Uterus (tissue), 3 donors: ENCODE measurements at regions not wholly inside any gene's neighbourhood (a gene's known extent, or its start where the extent isn't known, plus 50 kb on each side); places are given as distances from the start of the nearest gene placed in this dataset.

Experiments
- DNase-seq, 2 donors: peaks; one replicate each; pipeline ENCODE4 v3.0.0-alpha.2; 2019 to 2020
- H3K27ac ChIP-seq, 2 donors: fragments of 200-600 bp; sonication (generic); 1 replicate in 1 of 2; 2 replicates in 1 of 2; pipeline ENCODE4 v1.5.1; 2016 to 2018
- H3K27me3 ChIP-seq, 2 donors: fragments of 200-600 bp; sonication (generic); one replicate each; pipeline ENCODE4 v1.5.1; 2018 to 2019; ENCODE audit warnings: control low read depth in 1 of 2
- H3K36me3 ChIP-seq, 2 donors: fragments of 200-600 bp; sonication (generic); one replicate each; pipeline ENCODE4 v1.5.1; 2019; ENCODE audit warnings: control low read depth in 1 of 2
- H3K4me1 ChIP-seq, 2 donors: fragments of 200-600 bp; sonication (generic); one replicate each; pipeline ENCODE4 v1.5.1; 2018 to 2019; ENCODE audit warnings: control low read depth in 1 of 2
- H3K4me3 ChIP-seq, 2 donors: fragments of 200-600 bp; sonication (generic); 1 replicate in 1 of 2; 2 replicates in 1 of 2; pipeline ENCODE4 v1.5.1; 2018 to 2019; ENCODE audit warnings: mild to moderate bottlenecking in 1 of 2
- H3K9me3 ChIP-seq, 2 donors: fragments of 200-600 bp; sonication (generic); one replicate each; pipeline ENCODE4 v1.5.1; 2019; ENCODE audit warnings: control low read depth in 1 of 2
- CTCF ChIP-seq, 4 experiments: fragments of 200-600 bp in 2 of 4; fragments of 450-650 bp in 2 of 4; sonication (generic) in 2 of 4; IDR thresholded peaks; one replicate each; pipeline ENCODE4 v1.5.1; 2016 to 2019; ENCODE audit warnings: antibody characterized with exemption in 4 of 4, mild to moderate bottlenecking in 2 of 4, moderate library complexity in 1 of 4
- POLR2A ChIP-seq, 2 donors: fragments of 450-650 bp; IDR thresholded peaks; one replicate each; pipeline ENCODE4 v1.6.1; 2016; ENCODE audit warnings: antibody characterized with exemption in 2 of 2, mild to moderate bottlenecking in 1 of 2, moderate library complexity in 1 of 2
- intact Hi-C: fragments of 100-400 bp; cut with DNase I; formaldehyde crosslinking; loops from one replicate; pipeline ENCODE4 v1.15.1; 2023; ENCODE audit warnings: low total_unique reads
- donor health status: DM: yes; HTN: yes; CAD: no.

GRCh38 chr13:90766386-90766902, 581.0 kb upstream of the MIR17HG start:
- Histone ChIP-seq H3K4me1 (no peaks in the 10 kb centered on the region), H3K9me3 (no peaks in the 10 kb centered on the region), H3K27me3 (no peaks in the 10 kb centered on the region), H3K36me3 (no peaks in the 10 kb centered on the region), H3K27ac (no peak overlapping the region), H3K4me3 (no peak overlapping the region)
- intact Hi-C loops, result no loop called here
- DNase-seq, result no peak
- no peak for TF ChIP-seq POLR2A (IDR thresholded peaks at IDR 0.05)

GRCh38 chr13:90768116-90768515, 579.4 kb upstream of the MIR17HG start:
- DNase-seq, result no peak
- Histone ChIP-seq H3K27me3 (no peaks in the 10 kb centered on the region), H3K4me3 (no peak overlapping the region), H3K27ac (no peak overlapping the region), H3K9me3 (no peaks in the 10 kb centered on the region), H3K4me1 (no peaks in the 10 kb centered on the region), H3K36me3 (no peaks in the 10 kb centered on the region)
- intact Hi-C loops, result no loop called here
- TF ChIP-seq CTCF (IDR thresholded peaks at IDR 0.05) (no peak), POLR2A (IDR thresholded peaks at IDR 0.05) (no peak)

- H3K27ac ChIP-seq, result no peak overlapping the region
- no peak for DNase-seq
- intact Hi-C loops, result no loop called here
- TF ChIP-seq CTCF (IDR thresholded peaks at IDR 0.05), result no peak
- H3K36me3 ChIP-seq, result no peaks in the 10 kb centered on the region
- no peaks in the 10 kb centered on the region for H3K9me3 ChIP-seq
- no peaks in the 10 kb centered on the region for H3K4me1 ChIP-seq
- no peaks in the 10 kb centered on the region for H3K27me3 ChIP-seq
- H3K4me3 ChIP-seq, result no peak overlapping the region
Measured at GRCh38 chr13:90769387-90769786, 578.1 kb upstream of the MIR17HG start.

- no peak overlapping the region for H3K27ac ChIP-seq
- H3K9me3 ChIP-seq, result no peaks in the 10 kb centered on the region
- TF ChIP-seq CTCF (IDR thresholded peaks at IDR 0.05) (no peak), POLR2A (IDR thresholded peaks at IDR 0.05) (no peak)
- H3K27me3 ChIP-seq, result no peaks in the 10 kb centered on the region
- intact Hi-C loops, result no loop called here
- no peaks in the 10 kb centered on the region for H3K4me1 ChIP-seq
- no peaks in the 10 kb centered on the region for H3K36me3 ChIP-seq
- DNase-seq, result no peak
- H3K4me3 ChIP-seq, result no peak overlapping the region
Measured at GRCh38 chr13:90770334-90770733, 577.2 kb upstream of the MIR17HG start.

- H3K4me3 ChIP-seq, result no peak overlapping the region
- intact Hi-C loops, result no loop called here
- H3K9me3 ChIP-seq, result no peaks in the 10 kb centered on the region
- H3K4me1 ChIP-seq, result no peaks in the 10 kb centered on the region
- DNase-seq, result no peak
- H3K27ac ChIP-seq, result no peak overlapping the region
- TF ChIP-seq POLR2A (IDR thresholded peaks at IDR 0.05) (no peak), CTCF (IDR thresholded peaks at IDR 0.05) (no peak)
- no peaks in the 10 kb centered on the region for H3K27me3 ChIP-seq
- H3K36me3 ChIP-seq, result no peaks in the 10 kb centered on the region
Measured at GRCh38 chr13:90773681-90774080, 573.8 kb upstream of the MIR17HG start.
